ENCODE measurements at regions not wholly inside any gene's neighbourhood (a gene's known extent, or its start where the extent isn't known, plus 50 kb on each side); places are given as distances from the start of the nearest gene placed in this dataset.
A peak's percentile ranks its signal among the peaks of the same experiment; 100 is the strongest.

DNA sequence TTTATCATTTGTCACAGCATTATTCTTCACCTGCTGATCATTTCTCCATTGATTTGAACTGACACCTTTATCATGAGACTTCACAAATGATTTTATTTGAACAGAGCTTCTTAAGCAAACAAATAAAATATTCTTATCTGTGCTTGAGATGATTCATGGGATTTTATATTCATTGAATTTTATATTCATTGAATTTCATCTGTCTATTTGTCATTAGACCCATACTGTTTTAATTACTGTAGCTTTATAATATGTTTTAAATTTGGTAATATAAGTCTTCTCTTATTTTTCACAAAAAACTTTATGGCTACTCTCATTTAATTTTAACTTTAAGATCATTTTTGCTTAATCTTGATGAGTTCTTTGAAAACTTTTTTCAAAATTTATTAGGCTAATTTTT is 777.4 kb upstream of the TBX3 start:
- H3K4me1 Mint-ChIP-seq (ENCODE audit: low read depth): no peaks in the 10 kb centered on the region
- DNase-seq: no peak
- H3K4me3 Mint-ChIP-seq: no peak overlapping the region
- peaks cover 2% of the 10 kb centered on the region; the same call in 1 of the 2 replicates for H3K27me3 Mint-ChIP-seq (ENCODE audit: insufficient read depth)
- peaks cover 5% of the 10 kb centered on the region; the same call in 1 of the 2 replicates for H3K36me3 Mint-ChIP-seq (ENCODE audit: low read depth)
- peaks cover 5% of the 10 kb centered on the region for H3K9me3 Mint-ChIP-seq
- TF ChIP-seq, protein P1, sequence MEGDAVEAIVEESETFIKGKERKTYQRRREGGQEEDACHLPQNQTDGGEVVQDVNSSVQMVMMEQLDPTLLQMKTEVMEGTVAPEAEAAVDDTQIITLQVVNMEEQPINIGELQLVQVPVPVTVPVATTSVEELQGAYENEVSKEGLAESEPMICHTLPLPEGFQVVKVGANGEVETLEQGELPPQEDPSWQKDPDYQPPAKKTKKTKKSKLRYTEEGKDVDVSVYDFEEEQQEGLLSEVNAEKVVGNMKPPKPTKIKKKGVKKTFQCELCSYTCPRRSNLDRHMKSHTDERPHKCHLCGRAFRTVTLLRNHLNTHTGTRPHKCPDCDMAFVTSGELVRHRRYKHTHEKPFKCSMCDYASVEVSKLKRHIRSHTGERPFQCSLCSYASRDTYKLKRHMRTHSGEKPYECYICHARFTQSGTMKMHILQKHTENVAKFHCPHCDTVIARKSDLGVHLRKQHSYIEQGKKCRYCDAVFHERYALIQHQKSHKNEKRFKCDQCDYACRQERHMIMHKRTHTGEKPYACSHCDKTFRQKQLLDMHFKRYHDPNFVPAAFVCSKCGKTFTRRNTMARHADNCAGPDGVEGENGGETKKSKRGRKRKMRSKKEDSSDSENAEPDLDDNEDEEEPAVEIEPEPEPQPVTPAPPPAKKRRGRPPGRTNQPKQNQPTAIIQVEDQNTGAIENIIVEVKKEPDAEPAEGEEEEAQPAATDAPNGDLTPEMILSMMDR (IDR thresholded peaks at IDR 0.05): no peak
- H3K27ac Mint-ChIP-seq: no peak overlapping the region

DNA sequence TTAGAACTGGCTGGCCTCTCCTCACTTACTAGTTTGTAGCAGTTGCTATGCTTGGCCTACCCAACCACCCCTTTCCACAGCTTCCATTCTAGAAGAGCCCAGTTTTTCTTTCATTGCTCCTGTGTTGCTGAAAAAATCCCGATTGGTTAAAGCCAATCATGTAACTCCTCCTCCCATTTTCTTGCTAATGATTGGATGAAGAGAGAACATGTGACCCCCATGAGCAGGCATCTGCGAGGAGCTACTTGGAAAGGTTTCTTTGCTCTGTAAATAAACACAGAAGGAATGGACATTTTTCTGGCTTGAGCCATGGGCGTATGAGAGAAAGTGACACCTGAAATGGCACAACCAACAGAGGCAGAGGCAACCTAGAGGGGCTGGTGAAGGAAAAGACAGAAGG is 773.8 kb upstream of the TBX3 start:
- Mint-ChIP-seq H3K9me3 (peaks cover 5% of the 10 kb centered on the region), H3K27ac (no peak overlapping the region)

DNA sequence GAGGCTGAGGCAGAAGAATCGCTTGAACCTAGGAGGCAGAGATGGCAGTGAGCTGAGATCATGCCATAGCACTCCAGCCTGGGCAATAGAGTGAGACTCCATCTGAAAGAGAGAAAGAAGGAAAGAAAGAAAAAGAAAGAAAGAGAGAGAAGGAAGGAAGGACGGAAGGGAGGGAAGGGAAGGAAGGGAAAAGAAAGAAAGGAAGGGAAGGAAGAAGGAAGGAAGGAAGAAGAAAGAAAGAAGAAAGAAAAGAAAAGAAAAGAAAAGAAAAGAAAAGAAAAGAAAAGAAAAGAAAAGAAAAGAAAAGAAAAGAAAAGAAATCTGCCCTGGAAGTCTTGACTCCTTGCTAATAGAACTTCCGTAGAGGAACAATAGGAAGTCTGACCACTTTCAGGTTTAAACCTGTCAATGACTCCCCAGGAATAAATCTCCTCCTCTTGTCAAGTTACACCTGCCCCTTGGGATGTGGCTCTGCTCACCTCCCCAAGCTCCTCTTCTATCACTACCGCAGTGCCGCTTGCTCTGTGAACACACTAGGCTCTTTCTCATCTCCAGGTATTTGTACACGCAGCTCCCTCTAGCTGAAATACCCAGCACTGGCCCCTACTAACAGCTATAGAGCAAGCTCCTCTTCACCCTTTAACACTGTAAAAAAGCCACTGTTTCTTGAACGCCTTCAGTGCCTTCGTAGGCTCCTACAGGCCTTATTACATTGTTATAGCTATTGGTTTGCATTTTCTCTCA is 773.1 kb upstream of the TBX3 start:
- no peak overlapping the region; the same call in 1 of the 2 replicates for H3K4me3 Mint-ChIP-seq
- H3K9me3 Mint-ChIP-seq: peaks cover 5% of the 10 kb centered on the region
- TF ChIP-seq, protein P1 (IDR thresholded peaks at IDR 0.05): no peak
- peaks cover 5% of the 10 kb centered on the region; the same call in 1 of the 2 replicates for H3K4me1 Mint-ChIP-seq (ENCODE audit: low read depth)
- H3K27me3 Mint-ChIP-seq (ENCODE audit: insufficient read depth): no peaks in the 10 kb centered on the region
- DNase-seq: no peak
- peaks cover 4% of the 10 kb centered on the region; the same call in 1 of the 2 replicates for H3K36me3 Mint-ChIP-seq (ENCODE audit: low read depth)
- H3K27ac Mint-ChIP-seq: no peak overlapping the region

More for the DNA sequence above, 773.8 kb upstream of the TBX3 start:
- DNase-seq: no peak
- H3K36me3 Mint-ChIP-seq (ENCODE audit: low read depth): peaks cover 5% of the 10 kb centered on the region; the same call in 1 of the 2 replicates
- TF ChIP-seq, protein P1 (IDR thresholded peaks at IDR 0.05): no peak
- no peak overlapping the region for H3K4me3 Mint-ChIP-seq
- H3K4me1 Mint-ChIP-seq (ENCODE audit: low read depth): no peaks in the 10 kb centered on the region
- H3K27me3 Mint-ChIP-seq (ENCODE audit: insufficient read depth): no peaks in the 10 kb centered on the region

DNA sequence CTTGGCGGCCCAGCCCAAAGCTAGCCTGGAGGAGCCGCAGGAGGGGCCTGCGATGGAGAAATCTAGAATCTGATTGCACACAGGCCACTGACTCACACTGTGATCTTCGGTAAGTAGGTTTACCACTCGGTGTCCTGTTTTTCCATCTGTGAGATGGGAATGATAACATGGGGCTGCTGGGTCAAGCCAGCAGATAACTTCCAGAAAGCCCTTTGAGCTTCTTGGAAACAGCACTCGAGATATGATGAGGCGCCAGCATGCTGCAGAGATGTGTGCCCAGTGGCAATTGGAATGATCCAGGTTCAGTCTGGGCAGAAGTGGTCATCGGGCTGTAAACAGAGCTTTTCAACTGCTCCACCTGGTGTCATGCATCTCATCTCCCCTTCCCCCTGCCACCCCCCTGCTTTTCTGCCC is 771.3 kb upstream of the TBX3 start:
- no peak for DNase-seq
- H3K9me3 Mint-ChIP-seq: no peaks in the 10 kb centered on the region

DNA sequence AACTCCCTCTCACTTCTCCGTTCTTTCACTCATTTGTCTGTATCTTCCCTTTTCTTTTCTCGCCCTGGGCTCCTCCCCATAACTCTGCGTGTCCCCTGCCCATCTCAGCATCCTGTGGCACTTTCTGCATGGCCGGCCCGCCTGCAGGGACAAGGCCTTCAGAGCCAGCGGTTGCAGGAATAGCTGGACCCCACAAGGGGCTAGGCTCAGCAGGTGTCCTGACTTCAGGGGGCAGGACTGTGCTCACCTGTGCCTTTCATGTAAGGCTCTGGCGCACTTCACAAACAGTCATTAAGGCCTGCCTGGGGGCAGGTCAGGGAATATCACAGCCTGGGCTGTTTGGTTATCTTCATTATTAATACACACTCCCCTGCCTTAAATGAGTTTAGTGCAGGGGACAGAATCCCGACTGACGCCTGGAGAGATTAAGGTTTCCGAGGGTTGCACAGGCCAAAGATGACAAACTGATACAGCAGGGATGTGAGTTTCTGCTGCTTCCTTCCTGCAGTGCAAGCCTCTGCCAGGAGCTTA is 768.8 kb upstream of the TBX3 start:
- Mint-ChIP-seq H3K27me3 (ENCODE audit: insufficient read depth) (0 out of 2 replicates have a peak, but pooled peaks cover 2% of the 10 kb centered on the region), H3K27ac (no peak overlapping the region), H3K4me3 (peak overlapping the region; percentile 75), H3K4me1 (ENCODE audit: low read depth) (peaks cover 11% of the 10 kb centered on the region), H3K36me3 (ENCODE audit: low read depth) (no peaks in the 10 kb centered on the region), H3K9me3 (no peaks in the 10 kb centered on the region)
- TF ChIP-seq, protein P1 (IDR thresholded peaks at IDR 0.05): no peak
- DNase-seq: no peak

More for the DNA sequence above, 771.3 kb upstream of the TBX3 start:
- no peaks in the 10 kb centered on the region for H3K36me3 Mint-ChIP-seq (ENCODE audit: low read depth)
- H3K27ac Mint-ChIP-seq: no peak overlapping the region
- no peak overlapping the region for H3K4me3 Mint-ChIP-seq
- peaks cover 11% of the 10 kb centered on the region for H3K4me1 Mint-ChIP-seq (ENCODE audit: low read depth)
- TF ChIP-seq, protein P1 (IDR thresholded peaks at IDR 0.05): no peak
- no peaks in the 10 kb centered on the region for H3K27me3 Mint-ChIP-seq (ENCODE audit: insufficient read depth)
